Ovary (tissue), 3 donors: ENCODE measurements at regions not wholly inside any gene's neighbourhood (a gene's known extent, or its start where the extent isn't known, plus 50 kb on each side); places are given as distances from the start of the nearest gene placed in this dataset.

ENCODE experiments used
- CTCF ChIP-seq, 3 donors: fragments of 450-650 bp in 2 of 3; fragments of 200-600 bp in 1 of 3; IDR thresholded peaks; one replicate each; pipeline versions ENCODE4 v1.5.1 to v1.8.0; 2016 to 2022; ENCODE audit warnings: antibody characterized with exemption in 3 of 3, mild to moderate bottlenecking in 1 of 3
- POLR2A ChIP-seq: fragments of 450-650 bp; IDR thresholded peaks from one replicate; pipeline ENCODE4 v1.6.1; 2017; ENCODE audit warnings: antibody characterized with exemption, mild to moderate bottlenecking, moderate library complexity
- donor health status: DM: no; HTN: no; CAD: no.

GRCh38 chr5:116814626-116815385 lies 240.2 kb upstream of the SEMA6A start:
- TF ChIP-seq CTCF (IDR thresholded peaks at IDR 0.05) (no peak), POLR2A (no peak)
